Erythroblast (primary cell): ENCODE measurements at regions not wholly inside any gene's neighbourhood (a gene's known extent, or its start where the extent isn't known, plus 50 kb on each side); places are given as distances from the start of the nearest gene placed in this dataset.
"Not testable (repeated sequence)": the region's sequence is repeated elsewhere in the genome, so short reads cannot be mapped to it uniquely, and the experiment has no call there.

Experiments used
- DNase-seq, 2 experiments: peaks; one replicate each; lab custom pipeline; 2025; lab: John Stamatoyannopoulos, UW
- GATA1 ChIP-seq: IDR thresholded peaks from 2 replicates; pipeline ENCODE4 v1.6.1; 2011; ENCODE audit warnings: low read depth, mild to moderate bottlenecking, control low read depth, low read length, moderate library complexity
- POLR2A ChIP-seq: IDR thresholded peaks from 2 replicates; pipeline ENCODE4 v1.6.1; 2011; ENCODE audit warnings: mild to moderate bottlenecking, low read length

DNA sequence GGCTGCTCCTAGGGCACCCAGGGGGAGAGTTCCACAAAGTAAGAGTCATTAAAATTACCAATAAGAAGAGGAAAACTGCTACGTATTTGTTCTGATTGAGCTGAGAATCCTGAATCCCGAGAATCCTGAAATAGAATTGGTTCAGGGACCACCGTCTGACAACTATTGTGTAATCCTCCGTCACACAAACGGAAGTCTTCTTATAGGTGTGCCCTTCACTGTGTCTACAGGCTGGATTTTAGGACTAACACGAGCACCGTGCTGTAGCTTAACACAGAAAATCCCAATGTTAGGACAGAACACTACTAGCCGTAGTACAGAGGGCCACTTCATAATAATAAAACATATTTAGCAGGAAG, 50.6 kb upstream of the RNF182 start:
- TF ChIP-seq GATA1 (no peak), POLR2A (no peak)
- DNase-seq, result no peak

DNA sequence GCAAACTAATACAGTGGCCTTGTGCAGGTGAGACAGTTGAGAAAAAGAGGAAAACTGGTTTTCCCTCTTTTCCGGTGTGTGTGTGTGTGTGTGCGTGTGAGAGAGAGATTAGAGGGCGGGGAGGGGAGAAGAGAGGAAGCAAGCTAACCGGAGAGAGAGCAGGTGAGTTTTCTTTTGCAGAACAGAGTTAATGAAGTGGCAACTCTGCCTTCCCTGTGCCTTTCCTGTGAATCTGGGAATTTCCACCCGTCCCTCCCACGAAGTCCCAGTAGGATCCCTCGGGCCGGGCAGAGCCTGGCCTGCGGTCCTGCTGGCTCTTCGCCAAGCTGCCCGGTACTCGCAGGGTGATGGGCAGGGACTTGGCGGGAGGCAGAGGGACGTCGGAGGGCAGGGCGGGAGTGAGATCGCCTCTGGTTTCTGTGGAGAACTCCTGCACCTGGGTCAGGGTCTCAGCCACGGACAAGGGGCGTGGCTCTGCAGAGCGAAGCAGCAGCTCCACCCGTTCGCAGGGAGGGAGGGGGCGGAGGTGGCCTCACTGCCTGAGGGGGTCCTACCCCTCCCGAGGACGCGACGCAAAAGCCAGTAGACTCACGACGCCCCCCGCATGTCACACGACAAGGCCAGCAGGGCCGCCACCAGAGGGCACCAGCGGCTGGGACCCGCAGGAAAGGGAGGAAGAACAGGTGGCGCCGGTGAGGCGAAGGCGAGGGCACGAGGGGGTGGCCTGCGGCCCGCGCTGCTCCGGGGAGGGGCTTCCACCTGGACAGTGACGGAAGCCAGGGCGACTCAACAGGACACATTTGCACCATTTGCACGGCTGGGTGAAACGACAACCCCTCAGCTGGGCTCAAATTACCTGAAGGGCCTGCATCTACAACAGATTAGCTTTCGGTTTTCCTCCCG, 51.2 kb upstream of the RNF182 start:
- no peak for TF ChIP-seq GATA1
- TF ChIP-seq POLR2A, result no peak
- peak; percentile 67 to 75 for DNase-seq

DNA sequence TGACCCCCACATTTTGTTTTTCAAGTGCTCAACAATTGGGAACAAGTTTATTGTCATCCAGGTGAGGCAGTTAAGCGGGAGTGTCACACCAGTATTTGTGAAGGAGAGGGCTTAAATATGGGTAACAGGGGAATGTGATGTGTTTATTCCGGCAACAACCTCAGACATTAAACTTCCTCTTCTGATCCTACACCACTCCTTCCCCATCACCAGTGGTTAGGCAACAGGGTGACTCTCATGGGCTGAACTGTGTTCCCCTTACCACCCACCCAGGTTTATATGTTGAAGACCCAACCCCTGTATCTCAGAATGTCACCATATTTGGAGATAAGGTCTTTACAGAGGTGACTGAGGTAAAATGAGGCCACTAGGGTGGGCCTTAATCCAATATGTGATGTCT, 52.1 kb upstream of the RNF182 start:
- no peak for DNase-seq
- TF ChIP-seq POLR2A (no peak), GATA1 (no peak)

DNA sequence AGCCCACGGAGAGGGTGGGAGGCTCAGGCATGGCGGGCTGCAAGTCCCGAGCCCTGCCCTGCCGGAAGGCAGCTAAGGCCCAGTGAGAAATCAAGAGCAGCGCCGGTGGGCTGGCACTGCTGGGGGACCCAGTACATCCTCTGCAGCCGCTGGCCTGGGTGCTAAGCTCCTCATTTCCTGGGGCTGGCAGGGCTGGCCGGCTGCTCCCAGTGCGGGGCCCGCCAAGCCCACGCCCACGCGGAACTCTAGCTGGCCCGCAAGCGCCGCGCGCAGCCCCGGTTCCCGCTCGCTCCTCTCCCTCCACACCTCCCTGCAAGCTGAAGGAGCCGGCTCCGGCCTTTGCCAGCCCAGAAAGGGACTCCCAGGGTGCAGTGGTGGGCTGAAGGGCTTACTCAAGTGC, 52.7 kb upstream of the RNF182 start:
- not testable (repeated sequence) for DNase-seq

DNA sequence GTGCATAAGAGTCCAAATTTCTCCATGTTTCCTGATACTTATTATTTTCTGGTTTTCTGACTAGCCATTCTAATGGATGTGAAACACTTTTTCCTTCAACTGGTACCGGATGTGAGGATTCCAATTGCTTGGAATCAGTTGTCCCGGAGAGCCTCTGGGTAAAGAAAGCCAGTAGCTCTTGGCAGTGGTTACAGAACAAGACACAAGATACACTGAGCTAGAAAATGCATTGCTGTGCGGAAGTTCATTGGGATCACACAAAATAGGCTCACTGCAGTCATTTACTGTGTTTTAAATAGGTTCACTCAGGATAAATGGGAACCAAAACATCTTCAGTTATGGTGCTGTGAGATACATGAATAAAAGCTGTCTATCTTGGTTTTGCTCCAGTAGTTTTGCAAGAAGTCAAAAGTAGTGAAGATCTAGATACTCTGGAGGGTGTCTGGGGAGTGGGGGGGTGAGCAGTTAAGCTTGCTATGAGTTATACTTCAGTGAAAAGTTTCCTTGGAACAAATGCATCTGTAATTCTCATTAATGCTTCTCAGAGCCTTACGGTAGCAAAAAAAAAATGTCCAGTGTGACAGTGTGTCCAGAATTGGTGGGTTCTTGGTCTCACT, 54.4 kb upstream of the RNF182 start:
- no peak for DNase-seq

DNA sequence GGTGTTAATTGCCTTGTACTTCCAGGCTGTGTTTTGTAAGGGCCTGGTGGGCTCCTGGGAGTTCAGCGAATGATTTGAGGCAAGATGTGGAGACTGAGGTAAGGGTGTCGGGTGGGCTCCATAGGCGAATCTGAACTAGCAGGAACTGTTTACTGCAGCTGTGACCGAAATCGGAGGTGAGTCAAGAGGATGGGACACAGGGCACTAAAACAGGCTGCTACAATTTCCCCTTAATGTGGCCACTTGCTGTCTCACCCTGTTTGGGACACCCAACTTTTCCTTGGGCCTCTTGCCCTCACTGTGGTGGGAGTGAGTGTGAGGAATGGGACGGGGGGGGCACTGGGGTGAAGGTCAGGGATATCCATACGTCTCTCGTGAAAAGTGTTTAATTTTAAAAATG, 53.9 kb upstream of the MCUR1 start:
- no peak for DNase-seq
- TF ChIP-seq POLR2A (no peak), GATA1 (no peak)

More for the DNA sequence above, 54.4 kb upstream of the RNF182 start:
- TF ChIP-seq GATA1 (no peak), POLR2A (no peak)

DNA sequence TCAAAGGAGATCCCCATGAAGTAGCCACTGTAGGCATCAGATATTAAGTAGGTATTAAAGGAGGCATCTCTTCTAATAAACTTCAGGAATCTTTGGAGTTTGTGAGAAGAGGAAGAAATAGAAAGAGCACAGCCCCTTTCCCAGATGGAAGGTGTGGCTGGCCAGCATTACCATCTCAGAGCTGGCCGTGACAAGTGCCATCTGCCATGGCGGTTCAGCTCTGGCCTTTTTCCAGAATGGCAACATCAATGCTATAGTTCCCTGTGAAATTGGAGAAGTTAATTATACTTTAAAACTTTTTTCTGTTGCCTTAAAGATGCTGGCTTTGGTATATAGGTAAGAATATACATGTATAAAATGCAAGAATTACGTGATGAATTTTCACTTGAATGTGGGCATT, 51.9 kb upstream of the MCUR1 start:
- no peak for TF ChIP-seq GATA1
- no peak for TF ChIP-seq POLR2A
- no peak for DNase-seq

DNA sequence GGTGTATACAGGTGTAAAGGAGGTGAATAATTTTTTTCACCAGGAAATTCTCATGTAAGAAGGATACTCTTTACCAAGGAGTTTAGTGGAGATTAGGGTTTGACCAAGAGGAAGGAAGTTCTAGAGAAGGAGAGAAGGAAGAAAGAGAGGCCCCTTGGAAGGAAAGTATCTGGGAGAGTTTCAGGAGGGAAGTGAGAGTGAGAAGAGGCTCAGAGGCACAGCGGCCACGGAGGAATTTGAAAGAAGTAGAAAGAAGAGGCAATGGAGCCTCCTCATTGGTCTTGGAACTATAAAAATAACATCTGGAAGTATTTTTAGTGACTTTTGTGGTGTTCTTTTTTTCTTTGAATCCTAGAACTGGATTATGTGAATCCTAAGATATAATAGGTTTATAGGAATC, 50.8 kb upstream of the MCUR1 start:
- TF ChIP-seq POLR2A (no peak), GATA1 (no peak)
- DNase-seq, result no peak

DNA sequence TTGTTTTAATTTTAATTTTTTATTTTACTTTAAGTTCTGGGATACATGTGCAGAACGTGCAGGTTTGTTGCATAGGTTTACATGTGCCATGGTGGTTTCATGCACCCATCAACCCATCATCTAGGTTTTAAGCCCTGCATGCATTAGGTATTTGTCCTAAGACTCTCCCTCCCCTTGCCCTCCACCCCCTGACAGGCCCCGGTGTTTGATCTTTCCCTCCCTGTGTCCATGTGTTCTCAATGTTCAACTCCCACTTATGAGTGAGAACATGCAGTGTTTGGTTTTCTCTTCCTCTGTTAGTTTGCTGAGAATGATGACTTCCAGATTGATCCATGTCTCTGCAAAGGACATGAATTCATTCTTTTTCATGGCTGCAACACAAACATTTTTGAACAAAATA, 50.3 kb upstream of the MCUR1 start:
- not testable (repeated sequence) for DNase-seq
